ENCODE measurements at regions not wholly inside any gene's neighbourhood (a gene's known extent, or its start where the extent isn't known, plus 50 kb on each side); places are given as distances from the start of the nearest gene placed in this dataset.

DNA sequence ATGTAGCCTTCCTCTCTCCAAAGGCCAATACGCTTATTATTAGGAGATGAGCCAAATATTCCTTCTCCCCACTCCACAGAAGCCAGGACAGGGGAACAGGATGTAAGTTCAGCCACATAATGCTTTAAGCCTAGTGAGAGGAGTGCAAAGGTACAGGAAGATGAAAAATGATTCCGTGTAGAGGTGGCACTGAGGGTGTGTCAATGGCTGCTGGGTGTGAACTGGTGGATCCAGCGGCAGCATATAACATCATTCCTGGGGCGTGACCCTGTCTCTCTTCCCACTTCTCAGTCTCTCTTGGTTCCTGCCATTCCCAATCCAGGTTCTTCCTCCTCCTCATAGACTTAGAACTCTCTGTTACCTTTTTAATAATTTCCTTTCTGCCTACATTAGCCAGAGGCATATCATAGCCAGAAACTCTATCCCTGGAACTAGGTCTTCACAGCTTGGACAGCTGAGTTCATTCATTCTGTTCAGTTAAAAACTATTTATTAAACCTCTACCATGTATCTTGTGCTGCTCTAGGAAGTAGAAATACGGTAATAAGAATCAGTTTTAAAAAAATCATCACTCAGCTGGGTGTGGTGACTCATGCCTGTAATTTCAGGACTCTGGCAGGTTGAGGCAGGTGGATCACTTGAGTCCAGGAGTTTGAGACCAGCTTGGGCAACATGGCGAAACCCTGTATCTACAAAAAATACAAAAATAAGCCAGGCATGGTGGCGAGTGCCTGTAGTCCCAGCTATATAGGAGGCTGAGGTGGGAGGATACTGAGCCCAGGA is 58.0 kb upstream of the FAM20A start:
- CTCF ChIA-PET = no interaction called here
- intact Hi-C loops (cut with micrococcal nuclease; ENCODE audit: unreplicated experiment) = no loop called here
- in situ Hi-C loops (cut with MboI) = no loop called here

DNA sequence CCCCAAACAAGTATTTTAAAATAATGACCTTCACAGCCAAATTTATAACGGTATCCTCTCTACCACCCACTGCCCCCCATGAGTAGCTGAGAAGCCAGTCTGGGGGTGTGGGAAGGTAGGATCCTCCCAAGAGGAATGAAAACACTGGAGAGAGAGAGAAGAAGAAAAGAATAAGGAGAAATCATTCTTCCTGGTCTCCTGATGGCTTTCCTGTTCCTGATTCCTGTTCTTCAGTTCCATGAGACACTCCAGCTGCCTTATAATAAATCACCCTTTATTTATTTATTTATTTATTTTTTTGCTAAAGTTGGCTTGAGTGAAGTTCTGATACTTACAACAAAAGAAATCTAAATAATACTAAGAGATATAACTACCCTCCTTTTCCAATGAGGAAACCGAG is 56.4 kb upstream of the FAM20A start:
- Histone ChIP-seq H3K79me2 (ENCODE audit: control insufficient read depth, insufficient read depth, low read length) (no peaks in the 10 kb centered on the region), H3K27ac (ENCODE audit: control insufficient read depth, insufficient read depth) (no peak overlapping the region), H3K27me3 (replicated peaks in 1 of 2; ENCODE audit: control insufficient read depth in 2 of 2, insufficient read depth in 2 of 2, low read length in 1 of 2) (no peaks in the 10 kb centered on the region), H2AFZ (ENCODE audit: control insufficient read depth, low read depth, low read length) (no peak overlapping the region), H3K4me3 (no peak overlapping the region), H3K9ac (ENCODE audit: control insufficient read depth, insufficient read depth, low read length) (no peak overlapping the region), H3K9me3 (replicated peaks; ENCODE audit: control insufficient read depth, insufficient read depth, low read length) (no peaks in the 10 kb centered on the region), H3K36me3 (ENCODE audit: control insufficient read depth in 2 of 2, insufficient read depth in 2 of 2, low read length in 1 of 2) (no peaks in the 10 kb centered on the region), H4K20me1 (ENCODE audit: control insufficient read depth, insufficient read depth) (no peaks in the 10 kb centered on the region), H3K4me1 (ENCODE audit: control insufficient read depth, insufficient read depth, low read length) (no peaks in the 10 kb centered on the region), H3K4me2 (ENCODE audit: control insufficient read depth, insufficient read depth) (no peak overlapping the region)
- ATAC-seq (no peak), FAIRE-seq (no peak), DNase-seq (ENCODE audit: low read depth, low spot score) (no peak)
- BruUV-seq (replicated peaks) = no TSS peak
- TF ChIP-seq ZNF622 (IDR thresholded peaks at IDR 0.05) = no peak
- TF ChIP-seq PAX5 (IDR thresholded peaks at IDR 0.05; ENCODE audit: borderline replicate concordance, low read depth, low read length) = no peak
- no peak for TF ChIP-seq RAD21 (IDR thresholded peaks at IDR 0.05; ENCODE audit: insufficient read depth, low read depth, low read length)
- ChIA-PET CTCF (no interaction called here), POLR2A (no interaction called here), SMC1A (ENCODE audit: uncharacterized antibody, unreplicated experiment) (no interaction called here), RAD21 (ENCODE audit: unreplicated experiment) (no interaction called here)
- intact Hi-C loops (cut with micrococcal nuclease; ENCODE audit: unreplicated experiment) (no loop called here), in situ Hi-C loops (cut with MboI) (no loop called here)
- 46% methylated on average over 2 of the region's 2 CpGs for WGBS (ENCODE audit: insufficient coverage, insufficient replicate concordance, low lambda C conversion rate, missing lambda C conversion rate)

More for the DNA sequence above, 58.0 kb upstream of the FAM20A start:
- ChIA-PET RAD21 (ENCODE audit: unreplicated experiment) (interaction anchor here (0.5 to 0.6 kb wide), 2 partner anchors 53 to 112 kb away, joined by 3 read pairs; no protein-coding TSS in a partner anchor), POLR2A (no interaction called here), SMC1A (ENCODE audit: uncharacterized antibody, unreplicated experiment) (no interaction called here)
- no peaks in the 10 kb centered on the region for H3K36me3 ChIP-seq (ENCODE audit: control insufficient read depth in 2 of 2, insufficient read depth in 2 of 2, low read length in 1 of 2)
- no peak overlapping the region for H2AFZ ChIP-seq (ENCODE audit: control insufficient read depth, low read depth, low read length)
- BruUV-seq (replicated peaks) = no TSS peak
- no peak overlapping the region for H3K27ac ChIP-seq (ENCODE audit: control insufficient read depth, insufficient read depth)
- no peak overlapping the region for H3K4me3 ChIP-seq
- ATAC-seq = no peak
- no peak overlapping the region for H3K4me2 ChIP-seq (ENCODE audit: control insufficient read depth, insufficient read depth)
- no peaks in the 10 kb centered on the region for H3K27me3 ChIP-seq (replicated peaks in 1 of 2; ENCODE audit: control insufficient read depth in 2 of 2, insufficient read depth in 2 of 2, low read length in 1 of 2)
- no peaks in the 10 kb centered on the region for H3K9me3 ChIP-seq (replicated peaks; ENCODE audit: control insufficient read depth, insufficient read depth, low read length)
- no peaks in the 10 kb centered on the region for H3K4me1 ChIP-seq (ENCODE audit: control insufficient read depth, insufficient read depth, low read length)
- H4K20me1 ChIP-seq (ENCODE audit: control insufficient read depth, insufficient read depth) = no peaks in the 10 kb centered on the region
- no peak for DNase-seq (ENCODE audit: low read depth, low spot score)
- H3K79me2 ChIP-seq (ENCODE audit: control insufficient read depth, insufficient read depth, low read length) = no peaks in the 10 kb centered on the region
- WGBS (ENCODE audit: insufficient coverage, insufficient replicate concordance, low lambda C conversion rate, missing lambda C conversion rate) = 20% methylated on average over 7 of the region's 7 CpGs
- TF ChIP-seq BMI1 (IDR thresholded peaks at IDR 0.05; ENCODE audit: borderline replicate concordance) (no peak), RB1 (IDR thresholded peaks at IDR 0.05; ENCODE audit: borderline replicate concordance) (no peak), HDAC6 (IDR thresholded peaks at IDR 0.05; ENCODE audit: unreplicated experiment) (no peak), JUNB (IDR thresholded peaks at IDR 0.05) (no peak), MYB (IDR thresholded peaks at IDR 0.05; ENCODE audit: borderline replicate concordance, low read depth, low read length) (no peak), POLR2AphosphoS2 (IDR thresholded peaks at IDR 0.05; ENCODE audit: low read depth, low read length) (no peak)
- no peak for FAIRE-seq
- H3K9ac ChIP-seq (ENCODE audit: control insufficient read depth, insufficient read depth, low read length) = no peak overlapping the region
